HG03457 (cell line): ENCODE measurements at regions not wholly inside any gene's neighbourhood (a gene's known extent, or its start where the extent isn't known, plus 50 kb on each side); places are given as distances from the start of the nearest gene placed in this dataset.

Experiments
- ATAC-seq: cut with Tn5 transposase; IDR thresholded peaks from one replicate; pipeline ENCODE4 v1.9.1; 2021; ENCODE audit warnings: moderate number of reproducible peaks; ENCODE audit not compliant: unreplicated experiment

- ATAC-seq: no peak
These were observed 68.5 kb downstream of the EFNB1 start for GRCh38 chrX:68897118-68897945.

DNA sequence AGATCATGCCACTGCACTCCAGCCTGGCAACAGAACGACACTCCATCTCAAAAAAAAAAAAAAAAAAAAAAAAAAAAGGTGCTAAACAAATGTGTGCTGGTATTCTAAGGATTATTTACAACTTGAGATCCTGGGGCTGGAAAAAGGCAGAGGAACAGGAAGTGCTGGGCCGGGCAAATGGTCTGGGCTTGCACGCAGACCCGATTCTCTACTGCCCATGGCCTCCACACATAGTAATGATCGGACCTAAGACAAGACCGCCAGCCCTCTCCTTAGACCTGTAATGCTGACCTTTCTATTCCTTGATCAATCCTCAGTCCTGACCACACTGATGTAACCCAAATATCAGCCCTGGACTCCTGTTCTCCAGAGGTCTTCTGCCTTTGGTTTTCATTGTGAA, 67.8 kb downstream of the EFNB1 start:
- ATAC-seq: no peak

DNA sequence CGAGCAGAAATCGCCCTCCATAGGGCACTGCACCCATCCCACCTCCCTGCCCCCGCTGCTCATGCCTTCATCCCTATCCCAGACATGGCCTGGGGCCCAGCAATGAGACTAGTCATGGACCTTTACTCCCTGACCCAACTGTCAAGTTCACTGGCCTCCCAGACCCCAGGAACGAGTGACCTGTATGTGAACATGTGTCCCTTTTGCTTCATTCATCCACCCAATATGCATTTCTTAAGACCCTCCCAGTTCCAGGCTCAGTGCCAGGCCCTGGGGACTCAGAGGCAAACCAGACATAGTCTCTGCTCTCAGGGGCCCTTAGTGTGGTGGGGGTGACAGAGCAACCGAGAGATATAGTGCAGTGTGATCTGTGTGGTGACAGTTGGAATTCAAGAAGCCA, 67.0 kb downstream of the EFNB1 start:
- ATAC-seq: no peak

DNA sequence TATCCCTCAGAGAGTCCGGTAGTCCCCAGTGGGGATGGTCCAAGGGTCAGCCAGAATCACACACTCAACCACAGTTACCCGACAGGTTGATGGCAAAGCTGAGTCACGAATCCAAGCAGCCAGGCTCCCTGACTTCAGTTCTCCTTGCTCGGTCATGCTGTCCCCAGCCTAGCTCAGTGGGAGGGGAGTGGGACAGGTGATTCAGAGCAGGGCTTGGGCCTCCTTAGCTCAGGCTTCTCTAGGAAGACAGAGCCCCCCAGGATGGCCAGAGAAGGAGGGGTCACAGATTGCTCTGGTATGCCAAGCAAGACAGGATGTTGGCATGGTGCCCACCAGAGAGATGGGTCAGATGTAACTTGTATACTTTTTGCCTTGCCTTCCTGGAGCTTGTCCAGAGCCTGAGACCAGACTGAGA, 66.5 kb downstream of the EFNB1 start:
- ATAC-seq: no peak

- ATAC-seq: no peak
These were observed 65.9 kb downstream of the EFNB1 start for GRCh38 chrX:68894513-68895340.

DNA sequence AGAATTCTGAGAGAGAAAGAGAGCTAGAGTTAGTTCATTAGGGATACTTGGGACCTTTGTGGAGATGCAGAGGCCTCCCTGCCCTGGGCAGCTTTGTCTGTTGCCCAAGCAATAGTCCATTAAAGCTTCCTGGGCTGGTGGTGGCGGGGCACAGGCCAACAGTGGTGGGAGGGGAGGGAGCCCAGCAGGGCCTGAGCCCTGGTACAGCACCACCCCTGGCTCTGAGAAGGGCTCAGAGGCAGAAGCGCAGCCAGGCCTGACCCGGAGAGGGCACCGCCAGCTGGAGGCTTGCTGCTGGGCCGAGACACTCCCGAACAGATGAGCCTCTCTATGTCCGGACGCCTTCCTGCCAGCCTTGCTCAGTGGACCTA, 65.3 kb downstream of the EFNB1 start:
- ATAC-seq: no peak

DNA sequence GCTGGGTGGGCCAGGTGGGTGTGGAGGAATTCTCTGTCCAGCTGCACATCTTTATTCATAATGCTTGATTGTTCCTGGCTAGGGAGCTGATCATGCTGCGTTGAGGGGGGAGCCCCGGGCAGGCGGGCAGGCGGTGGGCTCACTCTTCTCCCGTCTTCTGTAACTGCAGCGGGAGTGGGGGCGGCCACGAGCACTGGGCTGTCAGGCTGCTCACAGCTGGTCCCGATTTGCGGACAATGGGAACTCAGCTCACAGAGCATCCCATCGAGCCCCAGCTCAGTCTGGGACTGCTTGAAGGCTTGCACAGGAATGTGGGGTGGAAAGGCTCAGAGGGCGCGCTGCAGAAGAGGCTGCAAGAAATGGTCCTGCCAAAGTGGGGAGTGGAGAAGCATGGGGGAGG, 63.8 kb downstream of the EFNB1 start:
- no peak for ATAC-seq

DNA sequence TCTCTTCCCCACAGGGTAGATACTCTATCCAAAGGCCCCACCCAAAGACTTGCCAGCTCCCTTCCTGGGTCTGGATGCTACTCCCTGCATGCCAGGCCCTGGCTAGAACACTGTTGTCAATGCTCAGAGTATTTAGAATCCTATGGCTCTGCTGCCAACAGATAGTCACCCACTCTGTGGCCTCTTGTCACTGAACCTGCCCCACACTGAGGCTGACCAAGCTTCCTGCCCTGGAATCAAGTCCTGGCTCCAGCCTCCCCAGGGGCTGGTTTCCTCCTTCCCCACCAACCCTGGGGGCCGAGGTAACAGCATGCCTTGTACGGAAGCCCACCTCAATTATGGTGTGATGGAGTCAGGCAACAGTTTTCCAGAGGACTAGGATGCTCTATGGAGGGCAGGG, 63.3 kb downstream of the EFNB1 start:
- ATAC-seq: no peak
